Peyer's patch (tissue), 4 donors: ENCODE measurements at regions not wholly inside any gene's neighbourhood (a gene's known extent, or its start where the extent isn't known, plus 50 kb on each side); places are given as distances from the start of the nearest gene placed in this dataset.
"Not testable (repeated sequence)": the region's sequence is repeated elsewhere in the genome, so short reads cannot be mapped to it uniquely, and the experiment has no call there.

Source experiments
- CTCF ChIP-seq, 6 experiments: fragments of 450-650 bp in 4 of 6; fragments of 200-600 bp in 2 of 6; sonication (generic) in 1 of 6; IDR thresholded peaks; one replicate each; pipeline ENCODE4 v1.5.1; 2017 to 2019; ENCODE audit warnings: antibody characterized with exemption in 6 of 6, mild to moderate bottlenecking in 3 of 6, moderate library complexity in 1 of 6
- POLR2A ChIP-seq, 2 donors: fragments of 450-650 bp; IDR thresholded peaks; one replicate each; pipeline ENCODE4 v1.5.1; 2017; ENCODE audit warnings: antibody characterized with exemption in 2 of 2, mild to moderate bottlenecking in 2 of 2, moderate library complexity in 2 of 2

GRCh38 chr20:29497684-29498083 is 1759.8 kb upstream of the DEFB115 start:
- not testable (repeated sequence) for TF ChIP-seq CTCF, POLR2A (IDR thresholded peaks at IDR 0.05)
